WTC11 (cell line): ENCODE measurements at regions not wholly inside any gene's neighbourhood (a gene's known extent, or its start where the extent isn't known, plus 50 kb on each side); places are given as distances from the start of the nearest gene placed in this dataset.

Experiments
- KAT7 ChIP-seq: sonication (generic); formaldehyde crosslinking; IDR thresholded peaks from 2 replicates; pipeline ENCODE4 v1.8.1; 2023; ENCODE audit warnings: missing genetic modification reagents, mild to moderate bottlenecking, borderline replicate concordance
- TF ChIP-seq, protein P1 (sequence below): fragments of 200-600 bp; IDR thresholded peaks from 2 replicates; pipeline ENCODE4 v1.8.0; 2022; ENCODE audit warnings: antibody characterized with exemption
- TF ChIP-seq, protein P2 (sequence below): sonication (generic); formaldehyde crosslinking; IDR thresholded peaks from 2 replicates; pipeline ENCODE4 v1.8.1; 2023; ENCODE audit warnings: mild to moderate bottlenecking, missing genetic modification reagents, moderate library complexity
- TF ChIP-seq, protein P3 (sequence below): sonication (generic); formaldehyde crosslinking; IDR thresholded peaks from 2 replicates; pipeline ENCODE4 v1.8.1; 2022; ENCODE audit warnings: low read depth, mild to moderate bottlenecking, moderate library complexity, missing genetic modification reagents, borderline replicate concordance

DNA sequence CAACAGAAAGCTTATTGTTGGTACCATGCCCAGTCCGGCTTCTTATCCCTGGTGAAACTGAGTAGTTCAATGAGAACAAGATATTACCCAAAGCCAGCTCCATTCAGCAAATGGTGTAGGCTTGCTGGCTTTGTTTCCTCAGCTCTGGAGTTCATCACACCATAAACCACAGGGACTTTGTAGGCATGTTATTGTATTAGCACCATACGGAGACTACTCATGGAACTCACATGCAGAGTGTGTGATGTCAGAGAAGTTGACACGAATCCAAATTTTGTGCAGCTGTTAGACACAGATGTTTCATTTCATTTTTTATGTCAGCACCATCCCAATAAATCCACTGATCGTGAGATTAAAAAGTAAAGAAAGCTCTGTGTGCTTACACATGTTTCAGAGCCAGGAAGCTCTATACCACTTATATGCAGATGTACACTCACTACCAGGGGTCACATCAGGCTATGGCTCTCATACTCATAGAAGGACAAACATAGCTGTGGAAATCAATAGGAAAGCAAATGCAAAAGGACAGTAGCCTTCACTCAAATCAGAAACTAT is 63.4 kb upstream of the LEKR1 start:
- TF ChIP-seq, protein P1, sequence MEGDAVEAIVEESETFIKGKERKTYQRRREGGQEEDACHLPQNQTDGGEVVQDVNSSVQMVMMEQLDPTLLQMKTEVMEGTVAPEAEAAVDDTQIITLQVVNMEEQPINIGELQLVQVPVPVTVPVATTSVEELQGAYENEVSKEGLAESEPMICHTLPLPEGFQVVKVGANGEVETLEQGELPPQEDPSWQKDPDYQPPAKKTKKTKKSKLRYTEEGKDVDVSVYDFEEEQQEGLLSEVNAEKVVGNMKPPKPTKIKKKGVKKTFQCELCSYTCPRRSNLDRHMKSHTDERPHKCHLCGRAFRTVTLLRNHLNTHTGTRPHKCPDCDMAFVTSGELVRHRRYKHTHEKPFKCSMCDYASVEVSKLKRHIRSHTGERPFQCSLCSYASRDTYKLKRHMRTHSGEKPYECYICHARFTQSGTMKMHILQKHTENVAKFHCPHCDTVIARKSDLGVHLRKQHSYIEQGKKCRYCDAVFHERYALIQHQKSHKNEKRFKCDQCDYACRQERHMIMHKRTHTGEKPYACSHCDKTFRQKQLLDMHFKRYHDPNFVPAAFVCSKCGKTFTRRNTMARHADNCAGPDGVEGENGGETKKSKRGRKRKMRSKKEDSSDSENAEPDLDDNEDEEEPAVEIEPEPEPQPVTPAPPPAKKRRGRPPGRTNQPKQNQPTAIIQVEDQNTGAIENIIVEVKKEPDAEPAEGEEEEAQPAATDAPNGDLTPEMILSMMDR: no peak
- TF ChIP-seq, protein P2, sequence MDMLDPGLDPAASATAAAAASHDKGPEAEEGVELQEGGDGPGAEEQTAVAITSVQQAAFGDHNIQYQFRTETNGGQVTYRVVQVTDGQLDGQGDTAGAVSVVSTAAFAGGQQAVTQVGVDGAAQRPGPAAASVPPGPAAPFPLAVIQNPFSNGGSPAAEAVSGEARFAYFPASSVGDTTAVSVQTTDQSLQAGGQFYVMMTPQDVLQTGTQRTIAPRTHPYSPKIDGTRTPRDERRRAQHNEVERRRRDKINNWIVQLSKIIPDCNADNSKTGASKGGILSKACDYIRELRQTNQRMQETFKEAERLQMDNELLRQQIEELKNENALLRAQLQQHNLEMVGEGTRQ (CRISPR knock-in tag): no peak
- TF ChIP-seq, protein P3, sequence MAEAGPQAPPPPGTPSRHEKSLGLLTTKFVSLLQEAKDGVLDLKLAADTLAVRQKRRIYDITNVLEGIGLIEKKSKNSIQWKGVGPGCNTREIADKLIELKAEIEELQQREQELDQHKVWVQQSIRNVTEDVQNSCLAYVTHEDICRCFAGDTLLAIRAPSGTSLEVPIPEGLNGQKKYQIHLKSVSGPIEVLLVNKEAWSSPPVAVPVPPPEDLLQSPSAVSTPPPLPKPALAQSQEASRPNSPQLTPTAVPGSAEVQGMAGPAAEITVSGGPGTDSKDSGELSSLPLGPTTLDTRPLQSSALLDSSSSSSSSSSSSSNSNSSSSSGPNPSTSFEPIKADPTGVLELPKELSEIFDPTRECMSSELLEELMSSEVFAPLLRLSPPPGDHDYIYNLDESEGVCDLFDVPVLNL (CRISPR knock-in tag): no peak
- TF ChIP-seq KAT7 (CRISPR knock-in tag): no peak
